ENCODE measurements at regions not wholly inside any gene's neighbourhood (a gene's known extent, or its start where the extent isn't known, plus 50 kb on each side); places are given as distances from the start of the nearest gene placed in this dataset.

DNA sequence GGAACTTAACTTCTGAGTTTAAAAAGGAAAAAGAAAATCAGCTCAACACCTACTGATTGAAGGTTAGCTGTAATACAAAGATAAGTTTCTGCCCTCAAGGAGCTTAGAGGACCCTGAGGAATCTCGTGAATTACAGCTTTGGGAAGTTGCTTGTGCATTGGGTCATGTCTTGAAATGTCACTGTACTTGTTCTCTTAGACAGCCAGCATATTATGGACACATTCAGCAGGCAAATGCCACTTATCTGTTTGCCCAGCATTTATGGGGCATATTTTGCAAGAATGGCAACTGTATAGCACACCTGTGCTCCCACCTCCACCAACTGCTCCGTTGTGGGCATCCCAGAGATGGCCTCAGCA, 263.6 kb upstream of the CRY1 start:
- POLR2A ChIA-PET = interaction anchor here (0.9 kb wide), 1 partner anchor 41 kb away, joined by 3 read pairs; no protein-coding TSS in a partner anchor

DNA sequence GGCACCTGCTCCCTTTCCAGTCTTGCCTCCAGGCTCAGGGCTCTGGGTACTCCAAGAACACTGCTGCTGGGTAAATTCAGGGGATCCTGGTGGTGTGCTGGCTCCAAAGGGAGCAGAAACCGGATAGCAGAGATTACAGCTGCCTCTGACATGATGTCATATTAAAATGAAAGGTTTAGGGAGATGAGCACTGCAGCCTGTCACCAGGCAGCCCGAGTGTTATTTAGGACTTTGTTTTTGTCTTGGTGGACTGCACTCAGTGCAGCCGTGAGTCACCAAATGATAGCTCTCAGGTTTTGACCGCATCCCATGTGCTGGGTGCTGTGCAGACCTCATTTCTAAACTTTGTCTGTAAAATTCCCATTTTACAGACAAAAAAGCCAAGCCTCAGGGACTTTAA, 266.0 kb upstream of the CRY1 start:
- Histone ChIP-seq H3K79me2 (ENCODE audit: insufficient read depth, low read depth, low read length) (no peaks in the 10 kb centered on the region), H3K9me3 (ENCODE audit: low read length) (no peaks in the 10 kb centered on the region), H3K27ac (ENCODE audit: low read depth, low read length, poor library complexity, severe bottlenecking) (no peak overlapping the region), H3K9me2 (ENCODE audit: insufficient read depth, low read length) (no peaks in the 10 kb centered on the region), H3K4me2 (ENCODE audit: low read length) (no peak overlapping the region), H3K4me1 (ENCODE audit: insufficient read depth, low read length, poor library complexity, severe bottlenecking) (no peaks in the 10 kb centered on the region), H2AFZ (ENCODE audit: low read length) (no peak overlapping the region), H3K4me3 (ENCODE audit: low read depth, low read length, poor library complexity, severe bottlenecking) (no peak overlapping the region), H3K36me3 (ENCODE audit: insufficient read depth, low read length) (no peaks in the 10 kb centered on the region), H4K20me1 (ENCODE audit: insufficient read depth, low read length) (no peaks in the 10 kb centered on the region)
- ChIA-PET CTCF (ENCODE audit: unreplicated experiment) (no interaction called here), POLR2A (interaction anchor here (0.6 kb wide), 1 partner anchor 253 kb away, joined by 3 read pairs; no protein-coding TSS in a partner anchor)
- intact Hi-C loops (cut with micrococcal nuclease; ENCODE audit: unreplicated experiment) = no loop called here
- BruUV-seq (replicated peaks) = no TSS peak
- TF ChIP-seq EZH2phosphoT487 (IDR thresholded peaks at IDR 0.05; ENCODE audit: borderline replicate concordance, low read depth, low read length) = no peak
- TF ChIP-seq, protein P1, sequence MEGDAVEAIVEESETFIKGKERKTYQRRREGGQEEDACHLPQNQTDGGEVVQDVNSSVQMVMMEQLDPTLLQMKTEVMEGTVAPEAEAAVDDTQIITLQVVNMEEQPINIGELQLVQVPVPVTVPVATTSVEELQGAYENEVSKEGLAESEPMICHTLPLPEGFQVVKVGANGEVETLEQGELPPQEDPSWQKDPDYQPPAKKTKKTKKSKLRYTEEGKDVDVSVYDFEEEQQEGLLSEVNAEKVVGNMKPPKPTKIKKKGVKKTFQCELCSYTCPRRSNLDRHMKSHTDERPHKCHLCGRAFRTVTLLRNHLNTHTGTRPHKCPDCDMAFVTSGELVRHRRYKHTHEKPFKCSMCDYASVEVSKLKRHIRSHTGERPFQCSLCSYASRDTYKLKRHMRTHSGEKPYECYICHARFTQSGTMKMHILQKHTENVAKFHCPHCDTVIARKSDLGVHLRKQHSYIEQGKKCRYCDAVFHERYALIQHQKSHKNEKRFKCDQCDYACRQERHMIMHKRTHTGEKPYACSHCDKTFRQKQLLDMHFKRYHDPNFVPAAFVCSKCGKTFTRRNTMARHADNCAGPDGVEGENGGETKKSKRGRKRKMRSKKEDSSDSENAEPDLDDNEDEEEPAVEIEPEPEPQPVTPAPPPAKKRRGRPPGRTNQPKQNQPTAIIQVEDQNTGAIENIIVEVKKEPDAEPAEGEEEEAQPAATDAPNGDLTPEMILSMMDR (conservative IDR thresholded peaks at IDR 0.05; ENCODE audit: low read length) = no peak
- DNase-seq (ENCODE audit: low spot score) = no peak

More for the DNA sequence above, 263.6 kb upstream of the CRY1 start:
- H3K9me2 ChIP-seq (ENCODE audit: insufficient read depth, low read length) = no peaks in the 10 kb centered on the region
- no peaks in the 10 kb centered on the region for H3K4me1 ChIP-seq (ENCODE audit: insufficient read depth, low read length, poor library complexity, severe bottlenecking)
- CTCF ChIA-PET (ENCODE audit: unreplicated experiment) = no interaction called here
- no peak for TF ChIP-seq EZH2phosphoT487 (IDR thresholded peaks at IDR 0.05; ENCODE audit: borderline replicate concordance, low read depth, low read length)
- TF ChIP-seq, protein P1 (conservative IDR thresholded peaks at IDR 0.05; ENCODE audit: low read length) = no peak
- H3K36me3 ChIP-seq (ENCODE audit: insufficient read depth, low read length) = no peaks in the 10 kb centered on the region
- H3K9me3 ChIP-seq (ENCODE audit: low read length) = no peaks in the 10 kb centered on the region
- no peak for DNase-seq (ENCODE audit: low spot score)
- H3K79me2 ChIP-seq (ENCODE audit: insufficient read depth, low read depth, low read length) = no peaks in the 10 kb centered on the region
- H4K20me1 ChIP-seq (ENCODE audit: insufficient read depth, low read length) = no peaks in the 10 kb centered on the region
- BruUV-seq (replicated peaks) = no TSS peak
- intact Hi-C loops (cut with micrococcal nuclease; ENCODE audit: unreplicated experiment) = no loop called here
- H3K27ac ChIP-seq (ENCODE audit: low read depth, low read length, poor library complexity, severe bottlenecking) = no peak overlapping the region
- H2AFZ ChIP-seq (ENCODE audit: low read length) = no peak overlapping the region
- no peak overlapping the region for H3K4me2 ChIP-seq (ENCODE audit: low read length)
- H3K4me3 ChIP-seq (ENCODE audit: low read depth, low read length, poor library complexity, severe bottlenecking) = no peak overlapping the region

DNA sequence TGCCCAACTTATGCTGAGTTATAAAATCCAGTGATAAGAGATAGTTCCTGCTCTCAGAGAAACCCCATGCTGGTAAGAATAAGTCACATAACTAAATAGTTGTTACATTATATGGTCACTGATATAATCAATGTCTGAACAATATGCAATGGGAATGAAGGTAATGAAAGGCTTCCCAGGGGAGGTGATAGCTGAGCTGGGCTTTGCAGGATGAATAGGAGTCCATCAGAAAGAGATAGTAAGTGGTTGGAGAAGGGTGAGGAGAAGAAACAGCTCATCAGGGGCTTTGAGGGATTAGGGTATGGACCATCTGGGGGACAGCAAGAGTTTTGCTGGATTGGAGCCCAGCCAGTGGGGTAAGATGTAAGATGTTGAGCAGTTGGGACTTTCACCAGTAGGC, 266.7 kb upstream of the CRY1 start:
- Histone ChIP-seq H3K4me2 (ENCODE audit: low read length) (no peak overlapping the region), H2AFZ (ENCODE audit: low read length) (no peak overlapping the region), H3K36me3 (ENCODE audit: insufficient read depth, low read length) (no peaks in the 10 kb centered on the region), H3K9me3 (ENCODE audit: low read length) (no peaks in the 10 kb centered on the region), H3K4me1 (ENCODE audit: insufficient read depth, low read length, poor library complexity, severe bottlenecking) (no peaks in the 10 kb centered on the region), H3K9me2 (ENCODE audit: insufficient read depth, low read length) (no peaks in the 10 kb centered on the region), H3K4me3 (ENCODE audit: low read depth, low read length, poor library complexity, severe bottlenecking) (no peak overlapping the region), H3K27ac (ENCODE audit: low read depth, low read length, poor library complexity, severe bottlenecking) (no peak overlapping the region), H3K79me2 (ENCODE audit: insufficient read depth, low read depth, low read length) (no peaks in the 10 kb centered on the region), H4K20me1 (ENCODE audit: insufficient read depth, low read length) (no peaks in the 10 kb centered on the region)
- BruUV-seq (replicated peaks) = no TSS peak
- TF ChIP-seq, protein P1 (conservative IDR thresholded peaks at IDR 0.05; ENCODE audit: low read length) = no peak
- no peak for TF ChIP-seq EZH2phosphoT487 (IDR thresholded peaks at IDR 0.05; ENCODE audit: borderline replicate concordance, low read depth, low read length)
- ChIA-PET CTCF (ENCODE audit: unreplicated experiment) (no interaction called here), POLR2A (interaction anchor here (0.6 kb wide), 1 partner anchor 43 kb away, joined by 3 read pairs; no protein-coding TSS in a partner anchor)
- intact Hi-C loops (cut with micrococcal nuclease; ENCODE audit: unreplicated experiment) = no loop called here
- no peak for DNase-seq (ENCODE audit: low spot score)
